ENCODE measurements at regions not wholly inside any gene's neighbourhood (a gene's known extent, or its start where the extent isn't known, plus 50 kb on each side); places are given as distances from the start of the nearest gene placed in this dataset.

DNA sequence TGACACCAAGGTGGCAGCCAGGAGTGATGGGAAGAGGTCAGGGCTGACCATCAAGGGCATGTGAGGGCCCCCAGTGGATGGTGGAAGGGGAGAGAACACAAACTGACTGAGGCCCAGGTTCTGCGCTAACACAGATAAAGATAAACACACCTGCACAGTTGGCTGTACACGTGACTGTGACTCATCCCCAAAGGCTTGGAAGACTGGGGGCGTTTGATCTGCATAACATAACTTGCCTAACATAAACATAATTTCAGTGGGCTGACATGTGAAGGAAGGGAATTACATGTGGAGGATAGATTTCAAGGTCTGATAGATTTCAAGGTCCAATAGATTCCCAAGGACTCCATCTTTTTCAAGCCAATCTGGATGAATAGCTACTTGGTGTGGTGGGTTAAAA, 100.9 kb upstream of the TNRC6C start:
- TF ChIP-seq, protein P1, sequence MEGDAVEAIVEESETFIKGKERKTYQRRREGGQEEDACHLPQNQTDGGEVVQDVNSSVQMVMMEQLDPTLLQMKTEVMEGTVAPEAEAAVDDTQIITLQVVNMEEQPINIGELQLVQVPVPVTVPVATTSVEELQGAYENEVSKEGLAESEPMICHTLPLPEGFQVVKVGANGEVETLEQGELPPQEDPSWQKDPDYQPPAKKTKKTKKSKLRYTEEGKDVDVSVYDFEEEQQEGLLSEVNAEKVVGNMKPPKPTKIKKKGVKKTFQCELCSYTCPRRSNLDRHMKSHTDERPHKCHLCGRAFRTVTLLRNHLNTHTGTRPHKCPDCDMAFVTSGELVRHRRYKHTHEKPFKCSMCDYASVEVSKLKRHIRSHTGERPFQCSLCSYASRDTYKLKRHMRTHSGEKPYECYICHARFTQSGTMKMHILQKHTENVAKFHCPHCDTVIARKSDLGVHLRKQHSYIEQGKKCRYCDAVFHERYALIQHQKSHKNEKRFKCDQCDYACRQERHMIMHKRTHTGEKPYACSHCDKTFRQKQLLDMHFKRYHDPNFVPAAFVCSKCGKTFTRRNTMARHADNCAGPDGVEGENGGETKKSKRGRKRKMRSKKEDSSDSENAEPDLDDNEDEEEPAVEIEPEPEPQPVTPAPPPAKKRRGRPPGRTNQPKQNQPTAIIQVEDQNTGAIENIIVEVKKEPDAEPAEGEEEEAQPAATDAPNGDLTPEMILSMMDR (IDR thresholded peaks at IDR 0.05; ENCODE audit: low read depth, low read length, missing input control) = no peak
- TF ChIP-seq RAD21 (IDR thresholded peaks at IDR 0.05) = no peak
- TF ChIP-seq, protein P2, sequence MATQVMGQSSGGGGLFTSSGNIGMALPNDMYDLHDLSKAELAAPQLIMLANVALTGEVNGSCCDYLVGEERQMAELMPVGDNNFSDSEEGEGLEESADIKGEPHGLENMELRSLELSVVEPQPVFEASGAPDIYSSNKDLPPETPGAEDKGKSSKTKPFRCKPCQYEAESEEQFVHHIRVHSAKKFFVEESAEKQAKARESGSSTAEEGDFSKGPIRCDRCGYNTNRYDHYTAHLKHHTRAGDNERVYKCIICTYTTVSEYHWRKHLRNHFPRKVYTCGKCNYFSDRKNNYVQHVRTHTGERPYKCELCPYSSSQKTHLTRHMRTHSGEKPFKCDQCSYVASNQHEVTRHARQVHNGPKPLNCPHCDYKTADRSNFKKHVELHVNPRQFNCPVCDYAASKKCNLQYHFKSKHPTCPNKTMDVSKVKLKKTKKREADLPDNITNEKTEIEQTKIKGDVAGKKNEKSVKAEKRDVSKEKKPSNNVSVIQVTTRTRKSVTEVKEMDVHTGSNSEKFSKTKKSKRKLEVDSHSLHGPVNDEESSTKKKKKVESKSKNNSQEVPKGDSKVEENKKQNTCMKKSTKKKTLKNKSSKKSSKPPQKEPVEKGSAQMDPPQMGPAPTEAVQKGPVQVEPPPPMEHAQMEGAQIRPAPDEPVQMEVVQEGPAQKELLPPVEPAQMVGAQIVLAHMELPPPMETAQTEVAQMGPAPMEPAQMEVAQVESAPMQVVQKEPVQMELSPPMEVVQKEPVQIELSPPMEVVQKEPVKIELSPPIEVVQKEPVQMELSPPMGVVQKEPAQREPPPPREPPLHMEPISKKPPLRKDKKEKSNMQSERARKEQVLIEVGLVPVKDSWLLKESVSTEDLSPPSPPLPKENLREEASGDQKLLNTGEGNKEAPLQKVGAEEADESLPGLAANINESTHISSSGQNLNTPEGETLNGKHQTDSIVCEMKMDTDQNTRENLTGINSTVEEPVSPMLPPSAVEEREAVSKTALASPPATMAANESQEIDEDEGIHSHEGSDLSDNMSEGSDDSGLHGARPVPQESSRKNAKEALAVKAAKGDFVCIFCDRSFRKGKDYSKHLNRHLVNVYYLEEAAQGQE (IDR thresholded peaks at IDR 0.05) = no peak
- no peak for TF ChIP-seq JUND (IDR thresholded peaks at IDR 0.05)
- TF ChIP-seq YY1 (IDR thresholded peaks at IDR 0.05) = no peak
- TF ChIP-seq EGR1 (IDR thresholded peaks at IDR 0.05; ENCODE audit: low read depth in 2 of 2) = no peak
- TF ChIP-seq GABPA (IDR thresholded peaks at IDR 0.05 in 1 of 2, conservative IDR thresholded peaks at IDR 0.05 in 1 of 2) = no peak
- TF ChIP-seq, protein P3, sequence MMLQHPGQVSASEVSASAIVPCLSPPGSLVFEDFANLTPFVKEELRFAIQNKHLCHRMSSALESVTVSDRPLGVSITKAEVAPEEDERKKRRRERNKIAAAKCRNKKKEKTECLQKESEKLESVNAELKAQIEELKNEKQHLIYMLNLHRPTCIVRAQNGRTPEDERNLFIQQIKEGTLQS (IDR thresholded peaks at IDR 0.05) = no peak
- TF ChIP-seq, protein P4, sequence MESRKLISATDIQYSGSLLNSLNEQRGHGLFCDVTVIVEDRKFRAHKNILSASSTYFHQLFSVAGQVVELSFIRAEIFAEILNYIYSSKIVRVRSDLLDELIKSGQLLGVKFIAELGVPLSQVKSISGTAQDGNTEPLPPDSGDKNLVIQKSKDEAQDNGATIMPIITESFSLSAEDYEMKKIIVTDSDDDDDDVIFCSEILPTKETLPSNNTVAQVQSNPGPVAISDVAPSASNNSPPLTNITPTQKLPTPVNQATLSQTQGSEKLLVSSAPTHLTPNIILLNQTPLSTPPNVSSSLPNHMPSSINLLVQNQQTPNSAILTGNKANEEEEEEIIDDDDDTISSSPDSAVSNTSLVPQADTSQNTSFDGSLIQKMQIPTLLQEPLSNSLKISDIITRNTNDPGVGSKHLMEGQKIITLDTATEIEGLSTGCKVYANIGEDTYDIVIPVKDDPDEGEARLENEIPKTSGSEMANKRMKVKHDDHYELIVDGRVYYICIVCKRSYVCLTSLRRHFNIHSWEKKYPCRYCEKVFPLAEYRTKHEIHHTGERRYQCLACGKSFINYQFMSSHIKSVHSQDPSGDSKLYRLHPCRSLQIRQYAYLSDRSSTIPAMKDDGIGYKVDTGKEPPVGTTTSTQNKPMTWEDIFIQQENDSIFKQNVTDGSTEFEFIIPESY (IDR thresholded peaks at IDR 0.05) = no peak
- TF ChIP-seq, protein P5, sequence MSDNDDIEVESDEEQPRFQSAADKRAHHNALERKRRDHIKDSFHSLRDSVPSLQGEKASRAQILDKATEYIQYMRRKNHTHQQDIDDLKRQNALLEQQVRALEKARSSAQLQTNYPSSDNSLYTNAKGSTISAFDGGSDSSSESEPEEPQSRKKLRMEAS (IDR thresholded peaks at IDR 0.05) = no peak
- no peak for TF ChIP-seq RXRA (IDR thresholded peaks at IDR 0.05)
- no peak for TF ChIP-seq HNF4A (conservative IDR thresholded peaks at IDR 0.05)
- TF ChIP-seq FOXA1 (IDR thresholded peaks at IDR 0.05) = no peak

Measured in liver (tissue), 3 donors.